Glomerular visceral epithelial cell (primary cell): ENCODE measurements at regions not wholly inside any gene's neighbourhood (a gene's known extent, or its start where the extent isn't known, plus 50 kb on each side); places are given as distances from the start of the nearest gene placed in this dataset.
"Not testable (repeated sequence)": the region's sequence is repeated elsewhere in the genome, so short reads cannot be mapped to it uniquely, and the experiment has no call there.

Experiments used
- DNase-seq: peaks from one replicate; pipeline ENCODE4 v3.0.0-alpha.2; 2016; ENCODE audit errors: extremely low spot score

DNA sequence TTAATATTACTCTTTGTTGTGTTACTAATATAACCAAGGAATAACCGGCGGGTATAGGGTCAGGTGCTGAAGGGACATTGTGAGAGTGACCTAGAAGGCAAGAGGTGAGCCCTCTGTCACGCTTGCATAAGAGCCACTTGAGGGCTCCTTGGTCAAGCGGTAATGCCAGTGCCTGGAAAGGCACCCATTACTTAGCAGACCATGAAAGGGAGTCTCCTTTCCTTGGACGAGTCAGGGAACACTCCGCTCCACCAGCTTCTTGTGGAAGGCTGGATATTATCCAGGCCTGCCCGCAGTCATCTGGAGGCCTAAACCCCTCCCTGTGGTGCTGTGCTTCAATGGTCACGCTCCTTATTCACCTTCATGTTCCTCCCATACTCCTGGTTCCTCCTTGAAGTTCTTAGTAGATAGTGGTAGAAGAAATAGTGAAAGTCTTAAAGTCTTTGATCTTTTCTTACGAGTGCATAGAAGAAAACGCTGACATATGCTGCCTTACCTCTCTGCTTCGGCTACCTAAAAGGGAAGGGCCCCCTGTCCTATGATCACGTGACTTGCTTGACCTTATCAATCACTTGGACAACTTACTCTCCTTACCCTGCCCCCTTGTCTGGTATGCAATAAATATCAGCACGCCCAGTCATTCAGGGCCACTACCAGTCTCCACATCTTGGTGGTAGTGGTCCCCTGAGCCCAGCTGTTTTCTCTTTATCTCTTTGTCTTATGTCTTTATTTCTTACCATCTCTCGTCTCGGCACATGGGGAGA, 59.6 kb upstream of the DMRTB1 start:
- DNase-seq, result not testable (repeated sequence)

DNA sequence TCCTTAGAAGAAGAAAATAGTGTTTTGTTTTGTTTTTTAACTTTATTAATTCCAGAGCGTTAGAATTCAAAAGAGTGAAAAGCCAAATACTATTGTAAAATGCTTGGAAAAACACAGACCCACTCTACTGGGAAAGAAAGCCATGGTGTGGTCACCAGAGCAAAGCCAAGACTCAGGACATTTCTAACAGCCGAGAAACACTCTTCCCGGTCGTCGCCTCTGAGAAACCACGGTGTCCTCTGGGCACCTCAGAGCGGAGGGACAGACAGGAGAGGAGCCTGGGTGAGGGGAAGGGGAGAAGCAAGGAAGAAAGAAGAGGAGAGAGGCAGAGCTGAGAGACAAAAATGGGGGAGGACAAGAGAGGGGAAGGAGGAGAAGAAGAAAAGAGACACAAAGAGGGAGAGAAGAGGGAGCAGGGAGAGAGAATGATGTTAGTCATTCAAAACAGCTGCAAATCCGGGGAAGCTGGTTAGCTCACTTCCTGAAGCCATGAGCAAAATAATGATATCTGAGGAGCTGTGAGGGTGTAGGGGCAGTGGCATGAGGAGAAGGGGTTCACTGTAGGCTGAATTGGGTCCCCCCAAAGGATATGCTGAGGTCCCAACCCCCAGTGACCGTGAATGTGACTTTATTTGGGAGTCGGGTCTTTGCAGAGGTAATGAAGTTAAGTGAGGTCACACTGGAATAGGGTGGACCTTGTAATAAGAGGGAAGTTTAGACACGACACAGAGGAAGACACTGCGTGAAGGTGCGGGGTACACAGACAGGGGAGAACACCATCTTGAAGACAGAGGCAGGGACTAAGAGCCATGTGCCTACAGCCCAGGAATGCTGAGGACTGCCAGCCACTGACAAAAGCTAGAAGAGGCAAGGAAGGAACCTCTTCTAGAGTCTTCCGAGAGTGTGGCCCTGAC, 58.2 kb upstream of the DMRTB1 start:
- DNase-seq, result no peak

DNA sequence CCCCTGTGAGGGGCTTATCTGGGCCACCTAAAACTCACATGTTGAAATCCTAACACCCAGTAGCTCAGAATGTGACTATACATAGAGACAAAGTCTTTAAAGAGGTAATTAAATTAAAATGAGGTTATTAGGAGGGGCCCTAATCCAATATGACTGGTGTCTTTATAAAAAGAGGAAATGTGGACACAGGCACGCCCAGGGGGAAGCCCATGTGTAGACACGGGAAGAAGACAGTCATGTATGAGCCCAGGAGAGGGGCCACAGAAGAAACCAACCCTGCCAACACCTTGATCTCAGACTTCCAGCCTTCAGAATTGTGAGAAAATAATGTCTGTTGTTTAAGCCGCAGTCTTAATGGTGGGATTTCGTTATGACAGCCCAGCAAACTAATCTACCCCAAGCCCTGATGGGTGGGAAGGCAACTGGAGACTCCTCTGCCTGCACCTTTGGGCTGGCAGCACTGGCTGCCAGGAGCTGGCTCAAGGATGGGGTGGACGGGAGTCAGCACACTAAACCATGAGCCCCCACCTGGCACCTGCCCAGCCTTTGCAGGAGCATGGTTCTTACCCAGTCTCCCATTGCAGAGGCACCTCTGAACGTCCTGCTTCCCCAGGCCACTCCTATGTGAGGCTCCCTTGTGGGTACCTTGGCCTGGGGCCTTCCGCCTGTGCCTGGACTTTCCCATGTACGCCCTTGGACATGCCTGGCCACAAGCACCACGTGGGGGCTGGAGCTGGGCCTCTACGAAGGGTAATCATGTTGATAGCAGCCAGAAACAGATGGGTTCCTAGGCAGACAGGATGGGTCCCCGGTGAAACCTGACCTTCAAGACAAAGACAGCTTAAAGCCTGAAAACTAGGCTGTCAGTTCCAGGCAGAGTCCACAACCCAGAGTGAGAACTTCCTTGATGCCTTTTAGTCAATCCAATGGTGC, 57.1 kb upstream of the DMRTB1 start:
- DNase-seq, result no peak

DNA sequence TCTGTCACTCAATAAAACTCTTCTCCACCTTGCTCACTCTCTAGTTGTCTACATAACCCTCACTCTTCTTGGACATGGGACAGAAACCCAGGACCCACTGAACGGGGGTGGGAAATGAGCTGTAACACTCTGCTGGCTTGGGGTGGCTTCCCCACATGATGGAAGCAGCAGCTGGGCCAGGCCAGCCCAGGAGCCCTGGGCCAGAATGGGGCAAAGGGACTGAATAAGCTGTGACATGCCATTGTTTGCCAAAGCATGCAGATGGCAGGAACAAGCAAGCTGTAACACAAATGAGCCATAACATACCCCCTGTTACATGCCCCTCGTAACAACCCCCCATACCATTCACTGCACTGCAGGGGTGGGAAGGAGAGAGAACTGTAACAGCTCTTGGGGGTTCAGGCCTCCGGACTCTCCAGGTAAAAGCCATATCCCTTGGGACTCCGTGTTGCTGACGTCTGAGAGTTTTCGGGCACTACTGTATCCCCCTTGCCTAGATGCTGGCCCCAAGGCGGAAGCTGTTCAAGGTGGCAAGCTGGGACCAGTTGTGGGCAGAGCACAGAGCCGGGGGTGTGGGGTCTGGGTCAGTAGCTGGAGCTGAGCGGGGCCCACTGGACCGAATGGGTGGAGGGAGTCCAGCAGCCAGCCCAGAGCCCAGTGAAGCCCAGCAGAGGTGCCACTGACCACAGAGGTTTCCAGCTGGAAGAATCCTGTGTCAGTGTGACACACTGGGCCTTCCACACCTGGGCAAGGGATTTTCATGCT, 56.1 kb upstream of the DMRTB1 start:
- DNase-seq, result no peak

DNA sequence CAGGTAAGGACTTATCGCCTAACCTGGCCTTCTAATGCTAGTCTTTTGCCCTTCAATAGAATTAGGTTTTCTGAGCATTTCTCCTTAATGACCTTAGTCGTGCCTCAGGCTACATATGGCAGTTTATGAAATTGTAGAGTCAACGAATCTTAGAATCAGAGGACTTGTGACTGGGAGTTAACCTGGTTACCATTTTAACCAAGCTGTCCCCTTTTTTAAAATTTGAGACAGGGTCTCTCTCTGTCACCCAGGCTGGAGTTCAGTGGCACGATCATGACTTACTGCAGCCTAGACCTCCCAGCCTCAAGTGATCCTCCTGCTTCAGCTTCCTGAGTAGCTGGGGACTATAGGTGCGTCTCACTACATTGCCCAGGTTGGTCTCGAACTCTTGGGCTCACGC, 53.5 kb upstream of the DMRTB1 start:
- no peak for DNase-seq

DNA sequence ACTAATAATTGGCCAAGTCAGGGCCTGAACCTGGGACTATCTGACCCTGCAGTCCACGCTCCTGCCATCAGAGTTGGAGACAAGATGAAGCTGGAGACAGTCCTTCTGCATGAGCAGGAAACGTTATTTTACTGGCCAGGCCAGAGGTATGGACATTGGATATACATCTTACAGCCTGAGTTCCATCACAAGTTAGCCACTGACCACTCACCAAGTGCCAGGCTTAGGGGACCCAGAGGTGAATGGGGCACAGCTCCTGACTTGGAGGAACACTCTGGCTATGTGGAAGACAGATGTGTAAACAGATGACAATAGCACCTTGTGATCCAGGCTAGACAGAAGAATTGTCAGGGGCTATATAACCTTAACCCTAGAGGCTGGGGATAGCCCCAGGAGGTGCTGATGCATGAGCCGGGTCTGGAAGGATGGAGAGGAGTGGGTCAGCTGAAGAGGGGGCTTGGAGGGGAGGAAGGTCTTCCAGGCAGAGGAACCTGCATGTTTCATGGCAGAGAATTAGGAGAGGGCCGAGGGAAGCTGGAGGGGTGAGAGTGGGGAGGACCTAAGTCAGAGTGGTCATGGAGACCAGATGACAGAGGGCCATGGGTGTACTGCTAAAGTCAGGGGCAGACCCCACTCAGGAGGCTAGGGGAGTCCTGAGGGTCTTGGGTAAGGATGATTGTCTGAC, 52.5 kb upstream of the DMRTB1 start:
- no peak for DNase-seq

DNA sequence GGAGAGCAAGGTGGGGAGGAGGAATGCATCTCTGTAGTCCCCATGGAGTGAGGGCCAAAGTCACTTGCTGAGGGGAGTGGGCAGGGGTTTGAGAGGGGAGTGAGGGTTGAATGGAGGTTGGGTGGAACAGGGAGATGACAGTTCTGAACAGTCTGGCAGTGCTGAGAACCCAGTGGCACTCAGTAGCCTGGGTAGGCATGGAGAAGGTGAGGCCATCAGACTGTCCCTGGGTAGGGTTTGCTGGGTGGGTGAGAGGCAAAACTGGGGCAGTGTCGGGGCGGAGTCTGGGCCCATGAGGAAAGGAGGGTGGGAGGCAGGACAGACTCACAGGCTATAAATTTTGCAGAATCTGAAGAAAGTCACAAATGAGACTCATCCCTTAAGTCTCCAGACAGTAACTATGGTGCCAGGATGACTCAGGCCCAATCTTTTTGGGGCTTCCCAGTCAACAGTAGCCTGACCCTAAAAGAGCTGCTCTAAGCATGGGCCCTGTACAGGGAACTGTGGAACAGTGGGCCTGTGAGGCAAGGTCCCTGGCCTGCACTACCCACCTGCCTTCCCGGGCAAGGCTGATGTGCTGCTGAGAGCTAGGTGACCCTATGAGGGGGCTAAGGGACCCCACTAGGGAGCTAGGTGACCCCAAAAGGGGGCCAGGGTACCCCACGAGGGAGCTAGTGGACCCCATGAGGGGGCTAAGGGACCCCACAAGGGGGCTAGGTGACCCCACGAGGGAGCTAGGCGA, 51.0 kb upstream of the DMRTB1 start:
- no peak for DNase-seq

DNA sequence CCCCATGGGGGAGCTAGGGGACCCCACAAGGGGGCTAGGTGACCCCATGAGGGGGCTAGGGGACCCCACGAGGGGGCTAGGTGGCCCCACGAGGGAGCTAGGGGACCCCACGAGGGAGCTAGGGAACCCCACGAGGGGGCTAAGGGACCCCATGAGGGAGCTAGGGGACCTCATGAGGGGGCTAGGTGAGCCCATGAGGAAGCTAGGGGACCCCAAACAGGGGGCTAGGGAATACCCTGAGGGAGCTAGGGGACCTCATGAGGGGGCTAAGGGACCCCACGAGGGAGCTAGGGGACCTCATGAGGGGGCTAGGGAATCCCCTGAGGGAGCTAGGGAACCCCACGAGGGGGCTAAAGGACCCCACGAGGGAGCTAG, 50.5 kb upstream of the DMRTB1 start:
- DNase-seq, result no peak

DNA sequence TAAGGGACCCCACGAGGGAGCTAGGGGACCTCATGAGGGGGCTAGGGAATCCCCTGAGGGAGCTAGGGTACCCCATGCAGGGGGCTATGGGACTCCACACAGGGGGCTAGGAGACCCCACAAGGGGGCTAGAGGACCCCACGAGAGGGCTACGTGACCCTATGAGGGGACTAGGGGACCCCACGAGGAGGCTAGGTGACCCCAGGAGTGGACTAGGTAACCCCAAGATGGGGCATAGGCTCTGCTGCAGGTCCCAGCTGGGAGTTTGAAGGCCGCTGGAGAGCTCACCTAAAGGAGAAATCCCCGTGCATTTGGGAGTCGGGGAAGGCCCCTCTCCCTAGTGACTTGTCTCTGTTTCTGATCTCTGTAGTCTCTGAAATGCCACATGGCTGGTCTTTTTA, 50.0 kb upstream of the DMRTB1 start:
- no peak for DNase-seq
